Tibial artery (tissue), 4 donors: ENCODE measurements at regions not wholly inside any gene's neighbourhood (a gene's known extent, or its start where the extent isn't known, plus 50 kb on each side); places are given as distances from the start of the nearest gene placed in this dataset.

Experiments used
- DNase-seq, 2 donors: peaks; one replicate each; pipeline ENCODE4 v3.0.0-alpha.2; 2019
- H3K27ac ChIP-seq, 2 donors: fragments of 200-600 bp; sonication (generic) in 1 of 2; 1 replicate in 1 of 2; 2 replicates in 1 of 2; pipeline ENCODE4 v1.5.1; 2018 to 2019; ENCODE audit warnings: mild to moderate bottlenecking in 1 of 2
- H3K27me3 ChIP-seq, 2 donors: fragments of 200-600 bp; sonication (generic) in 1 of 2; one replicate each; pipeline versions ENCODE4 v1.5.1 to v1.6.0; 2016 to 2019
- H3K36me3 ChIP-seq, 3 donors: fragments of 200-600 bp; sonication (generic) in 2 of 3; one replicate each; pipeline ENCODE4 v1.5.1; 2016 to 2019; ENCODE audit warnings: mild to moderate bottlenecking in 2 of 3
- H3K4me1 ChIP-seq, 4 donors: fragments of 200-600 bp; sonication (generic) in 2 of 4; 1 replicate in 3 of 4; 2 replicates in 1 of 4; pipeline ENCODE4 v1.5.1; 2016 to 2019
- H3K4me3 ChIP-seq, 2 donors: fragments of 200-600 bp; sonication (generic) in 1 of 2; 1 replicate in 1 of 2; 2 replicates in 1 of 2; pipeline ENCODE4 v1.5.1; 2018 to 2019; ENCODE audit warnings: mild to moderate bottlenecking in 2 of 2
- H3K9me3 ChIP-seq, 3 donors: fragments of 200-600 bp; sonication (generic) in 1 of 3; one replicate each; pipeline ENCODE4 v1.5.1; 2016 to 2019
- CTCF ChIP-seq, 2 experiments: fragments of 200-600 bp in 1 of 2; fragments of 450-650 bp in 1 of 2; IDR thresholded peaks; one replicate each; pipeline ENCODE4 v1.5.1; 2017 to 2019; ENCODE audit warnings: antibody characterized with exemption in 2 of 2, mild to moderate bottlenecking in 1 of 2, moderate library complexity in 1 of 2
- intact Hi-C: fragments of 100-400 bp; cut with DNase I; formaldehyde crosslinking; loops from one replicate; pipeline ENCODE4 v1.15.0; 2023; ENCODE audit warnings: low total_unique reads

GRCh38 chr3:86865506-86865905 is 125.4 kb downstream of the VGLL3 start:
- DNase-seq, result no peak
- Histone ChIP-seq H3K27ac (no peak overlapping the region), H3K9me3 (no peaks in the 10 kb centered on the region), H3K27me3 (no peaks in the 10 kb centered on the region), H3K4me1 (peaks cover 0 to 2% (median 0%) of the 10 kb centered on the region in 4 donors), H3K4me3 (no peak overlapping the region), H3K36me3 (no peaks in the 10 kb centered on the region)
- no peak for TF ChIP-seq CTCF (IDR thresholded peaks at IDR 0.05)
- intact Hi-C loops, result no loop called here

- Histone ChIP-seq H3K27me3 (no peaks in the 10 kb centered on the region), H3K4me3 (no peak overlapping the region), H3K36me3 (no peaks in the 10 kb centered on the region), H3K27ac (no peak overlapping the region), H3K9me3 (no peaks in the 10 kb centered on the region), H3K4me1 (no peaks in the 10 kb centered on the region)
- TF ChIP-seq CTCF (IDR thresholded peaks at IDR 0.05), result no peak
- DNase-seq, result no peak
- intact Hi-C loops, result no loop called here
These were observed 134.2 kb downstream of the VGLL3 start for GRCh38 chr3:86856711-86857110.

GRCh38 chr3:86849991-86850390 is 141.0 kb downstream of the VGLL3 start:
- no peak overlapping the region for H3K27ac ChIP-seq
- no peaks in the 10 kb centered on the region for H3K27me3 ChIP-seq
- no peak for TF ChIP-seq CTCF (IDR thresholded peaks at IDR 0.05)
- H3K9me3 ChIP-seq, result no peaks in the 10 kb centered on the region
- H3K36me3 ChIP-seq, result no peaks in the 10 kb centered on the region
- no peak for DNase-seq
- intact Hi-C loops, result no loop called here
- H3K4me3 ChIP-seq, result no peak overlapping the region
- H3K4me1 ChIP-seq, result no peaks in the 10 kb centered on the region

- no peaks in the 10 kb centered on the region for H3K36me3 ChIP-seq
- intact Hi-C loops, result no loop called here
- TF ChIP-seq CTCF (IDR thresholded peaks at IDR 0.05), result no peak
- H3K27ac ChIP-seq, result no peak overlapping the region
- no peak overlapping the region for H3K4me3 ChIP-seq
- no peaks in the 10 kb centered on the region for H3K9me3 ChIP-seq
- no peaks in the 10 kb centered on the region for H3K27me3 ChIP-seq
- DNase-seq, result no peak
- no peaks in the 10 kb centered on the region for H3K4me1 ChIP-seq
These were observed 145.2 kb downstream of the VGLL3 start for GRCh38 chr3:86845726-86846125.

- intact Hi-C loops, result no loop called here
- Histone ChIP-seq H3K4me3 (no peak overlapping the region), H3K27ac (no peak overlapping the region), H3K9me3 (no peaks in the 10 kb centered on the region), H3K4me1 (no peaks in the 10 kb centered on the region), H3K36me3 (no peaks in the 10 kb centered on the region), H3K27me3 (no peaks in the 10 kb centered on the region)
- DNase-seq, result no peak
- no peak for TF ChIP-seq CTCF (IDR thresholded peaks at IDR 0.05)
These were observed 152.0 kb downstream of the VGLL3 start for GRCh38 chr3:86838927-86839326.

- Histone ChIP-seq H3K4me3 (no peak overlapping the region), H3K9me3 (no peaks in the 10 kb centered on the region), H3K4me1 (no peaks in the 10 kb centered on the region), H3K36me3 (no peaks in the 10 kb centered on the region), H3K27me3 (no peaks in the 10 kb centered on the region), H3K27ac (no peak overlapping the region)
- DNase-seq, result no peak
- intact Hi-C loops, result no loop called here
- no peak for TF ChIP-seq CTCF (IDR thresholded peaks at IDR 0.05)
These were observed 153.1 kb downstream of the VGLL3 start for GRCh38 chr3:86837871-86838270.
